Activated CD8-positive, alpha-beta memory T cell treated with anti-CD3 and anti-CD28 coated beads, Interleukin-2, amount 10 ng/mL, durations not matched to agents 7 days and 5 days (primary cell): ENCODE measurements at regions not wholly inside any gene's neighbourhood (a gene's known extent, or its start where the extent isn't known, plus 50 kb on each side); places are given as distances from the start of the nearest gene placed in this dataset.
"Not testable (repeated sequence)": the region's sequence is repeated elsewhere in the genome, so short reads cannot be mapped to it uniquely, and the experiment has no call there.

ENCODE experiments used
- ATAC-seq: fragments of 150-1000 bp; cut with Tn5 transposase; one replicate; pipeline ENCODE4 v1.10.0; 2021; ENCODE audit warnings: moderate library complexity
- CTCF ChIA-PET: fragments of 350-600 bp; sonication (Branson Sonifier 250); formaldehyde crosslinking; loops from one replicate; lab custom pipeline; 2021; ENCODE audit warnings: antibody characterized with exemption; lab: Charles Lee
- DNase-seq: peaks from one replicate; pipeline ENCODE4 v3.0.0-alpha.2; 2020
- H3K27ac Mint-ChIP-seq: one replicate; pipeline ENCODE4 v1.8.0; 2021; ENCODE audit warnings: mild to moderate bottlenecking, mixed read lengths
- H3K27me3 Mint-ChIP-seq: one replicate; pipeline ENCODE4 v1.8.0; 2021; ENCODE audit warnings: mixed read lengths
- H3K36me3 Mint-ChIP-seq: one replicate; pipeline ENCODE4 v1.8.0; 2021; ENCODE audit warnings: mild to moderate bottlenecking, mixed read lengths
- H3K4me1 Mint-ChIP-seq: one replicate; pipeline ENCODE4 v1.8.0; 2021; ENCODE audit warnings: mixed read lengths
- H3K4me3 Mint-ChIP-seq: one replicate; pipeline ENCODE4 v1.8.0; 2021; ENCODE audit warnings: mild to moderate bottlenecking, moderate library complexity, mixed read lengths
- H3K9me3 Mint-ChIP-seq: one replicate; pipeline ENCODE4 v1.8.0; 2022; ENCODE audit warnings: low read depth, mixed read lengths

- Mint-ChIP-seq H3K27me3 (no peaks in the 10 kb centered on the region), H3K4me3 (no peak overlapping the region), H3K4me1 (no peaks in the 10 kb centered on the region), H3K9me3 (peaks cover 3% of the 10 kb centered on the region), H3K27ac (no peak overlapping the region), H3K36me3 (no peaks in the 10 kb centered on the region)
- DNase-seq (no peak), ATAC-seq (no peak)
- CTCF ChIA-PET = no interaction called here
These were observed 203.0 kb downstream of the ATPSCKMT start for GRCh38 chr5:10046676-10047075.

DNA sequence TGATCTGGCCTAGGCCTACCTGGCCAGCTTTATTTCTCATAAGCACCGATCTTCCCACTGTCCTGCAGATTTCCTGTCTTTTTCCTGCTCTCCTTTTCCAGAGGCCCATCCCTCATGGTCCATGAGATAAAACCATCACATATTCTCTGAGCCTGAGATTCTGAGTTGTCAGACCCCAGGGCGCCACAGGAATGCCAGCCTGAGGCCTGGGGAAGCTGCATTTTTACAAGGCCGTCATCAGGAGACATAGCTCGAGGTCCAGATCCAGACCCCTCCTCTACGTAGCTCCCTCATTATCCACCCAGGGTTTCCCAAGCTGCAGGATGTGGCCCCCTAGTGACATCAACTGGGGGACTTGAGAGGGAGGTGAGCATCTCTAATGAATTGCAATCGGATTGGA, 204.3 kb downstream of the ATPSCKMT start:
- ATAC-seq (no peak), DNase-seq (no peak)
- Mint-ChIP-seq H3K4me3 (no peak overlapping the region), H3K27me3 (no peaks in the 10 kb centered on the region), H3K36me3 (no peaks in the 10 kb centered on the region), H3K4me1 (no peaks in the 10 kb centered on the region), H3K9me3 (no peaks in the 10 kb centered on the region), H3K27ac (no peak overlapping the region)
- CTCF ChIA-PET = no interaction called here

DNA sequence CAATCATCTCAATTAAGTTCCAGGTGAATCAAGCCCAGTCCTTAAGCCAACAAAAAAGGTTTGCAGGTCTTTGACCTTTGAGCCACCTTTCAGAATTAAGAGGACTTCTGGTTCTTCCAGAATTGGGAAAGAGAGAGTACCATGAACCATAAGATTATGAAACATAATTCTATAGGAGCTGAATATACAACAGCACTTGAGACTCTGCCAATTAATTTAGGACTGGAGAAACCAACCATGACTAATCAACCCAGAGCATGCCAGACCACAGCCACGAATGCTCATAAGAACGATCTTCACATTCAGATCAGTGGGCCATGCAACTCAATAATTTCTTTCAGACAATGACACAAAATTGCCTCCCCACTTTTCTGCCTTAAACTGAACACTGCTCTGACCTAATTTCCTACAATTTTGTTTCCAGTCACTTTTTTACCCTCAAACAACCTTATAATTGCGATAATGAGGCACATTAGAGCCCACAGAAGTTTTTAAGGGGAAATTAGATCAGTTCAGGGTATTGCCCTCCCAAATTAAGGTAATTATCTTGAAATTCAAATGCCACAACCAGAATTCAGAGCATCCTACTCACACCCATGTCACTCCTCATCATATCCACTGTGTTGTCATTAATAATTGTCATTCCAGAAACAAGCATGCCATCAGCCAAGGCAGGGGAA, 213.4 kb downstream of the ATPSCKMT start:
- no peak for DNase-seq
- ATAC-seq = no peak
- Mint-ChIP-seq H3K27me3 (no peaks in the 10 kb centered on the region), H3K9me3 (peaks cover 2% of the 10 kb centered on the region), H3K36me3 (no peaks in the 10 kb centered on the region), H3K27ac (no peak overlapping the region), H3K4me3 (no peak overlapping the region), H3K4me1 (no peaks in the 10 kb centered on the region)
- CTCF ChIA-PET = no interaction called here

- Mint-ChIP-seq H3K27ac (no peak overlapping the region), H3K4me1 (no peaks in the 10 kb centered on the region), H3K36me3 (no peaks in the 10 kb centered on the region), H3K9me3 (no peaks in the 10 kb centered on the region), H3K4me3 (no peak overlapping the region), H3K27me3 (no peaks in the 10 kb centered on the region)
- ATAC-seq (no peak), DNase-seq (no peak)
- CTCF ChIA-PET = no interaction called here
These were observed 215.7 kb downstream of the ATPSCKMT start for GRCh38 chr5:10034001-10034400.

DNA sequence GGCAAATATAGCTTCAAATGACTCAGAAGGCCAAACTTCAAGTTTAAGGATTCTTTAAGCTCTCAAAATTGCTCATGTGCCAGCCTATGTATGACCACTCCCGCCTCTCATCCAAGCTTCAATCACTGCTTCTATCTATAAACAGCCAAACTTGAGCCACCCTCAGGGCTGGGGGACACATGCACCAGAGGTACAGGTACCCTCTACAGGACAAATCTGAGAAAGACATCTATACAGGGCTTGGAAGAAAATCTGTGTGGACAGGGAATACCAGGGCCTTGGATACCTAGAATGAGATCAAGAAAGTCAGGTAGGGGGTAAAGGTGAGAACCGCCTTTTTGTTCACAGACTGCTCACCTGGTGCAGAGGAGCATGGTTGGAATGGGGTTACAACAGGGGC, 217.9 kb downstream of the ATPSCKMT start:
- no peaks in the 10 kb centered on the region for H3K27me3 Mint-ChIP-seq
- H3K36me3 Mint-ChIP-seq = no peaks in the 10 kb centered on the region
- H3K4me1 Mint-ChIP-seq = no peaks in the 10 kb centered on the region
- H3K9me3 Mint-ChIP-seq = no peaks in the 10 kb centered on the region
- H3K4me3 Mint-ChIP-seq = no peak overlapping the region
- no peak overlapping the region for H3K27ac Mint-ChIP-seq
- ATAC-seq (no peak), DNase-seq (no peak)
- CTCF ChIA-PET = no interaction called here

DNA sequence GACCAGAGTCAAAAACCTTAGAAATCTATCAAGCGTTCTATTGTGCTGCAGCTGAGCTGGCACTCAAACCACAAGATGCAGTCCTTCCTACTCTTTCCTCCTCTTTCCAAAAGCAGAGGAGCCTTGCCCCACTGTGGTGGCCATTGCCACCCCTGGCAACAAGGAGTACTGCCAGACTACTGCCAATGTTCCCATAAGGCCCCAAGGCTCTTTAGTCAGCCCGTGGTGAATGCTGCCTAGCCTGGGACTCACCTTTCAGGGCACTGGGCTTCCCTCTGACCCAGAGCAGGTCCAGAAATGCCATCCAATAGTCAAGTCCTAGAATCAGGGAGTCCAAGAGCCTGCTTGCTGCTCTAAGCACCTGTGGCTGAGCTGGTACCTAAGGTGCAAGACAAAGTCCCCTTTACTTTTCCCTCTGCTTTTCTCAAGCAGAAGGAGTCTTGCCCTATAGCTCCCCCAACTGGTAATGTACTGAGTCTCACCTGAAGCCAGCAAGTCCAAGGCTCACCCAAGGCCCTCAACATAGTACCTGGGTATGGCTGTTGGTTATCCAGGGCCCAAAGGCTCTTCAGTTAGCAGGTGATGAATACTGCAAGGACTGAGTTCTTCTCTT, 219.4 kb downstream of the ATPSCKMT start:
- Mint-ChIP-seq H3K9me3 (no peaks in the 10 kb centered on the region), H3K4me3 (no peak overlapping the region), H3K4me1 (no peaks in the 10 kb centered on the region), H3K27me3 (no peaks in the 10 kb centered on the region), H3K27ac (no peak overlapping the region), H3K36me3 (no peaks in the 10 kb centered on the region)
- CTCF ChIA-PET = no interaction called here
- ATAC-seq (no peak), DNase-seq (no peak)

DNA sequence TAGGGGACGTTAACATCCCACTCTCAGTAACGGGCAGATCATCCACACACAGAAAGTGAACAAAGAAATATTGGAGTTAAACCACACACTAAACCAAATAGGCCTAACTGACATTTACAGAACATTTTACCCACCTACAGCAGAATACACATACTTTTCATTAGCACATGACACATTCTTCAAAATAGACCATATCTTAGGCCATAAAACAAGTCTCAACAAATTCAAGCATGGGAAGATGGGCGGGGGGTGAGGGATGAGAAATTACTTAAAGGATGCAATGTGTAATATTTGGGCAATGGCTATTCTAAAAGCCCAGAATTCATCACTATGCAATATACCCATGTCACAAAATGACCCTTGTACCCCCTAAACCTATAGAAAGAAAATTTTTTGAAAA, 226.2 kb downstream of the ATPSCKMT start:
- Mint-ChIP-seq H3K4me1 (no peaks in the 10 kb centered on the region), H3K27me3 (no peaks in the 10 kb centered on the region), H3K4me3 (no peak overlapping the region), H3K27ac (no peak overlapping the region), H3K36me3 (no peaks in the 10 kb centered on the region), H3K9me3 (peaks cover 10% of the 10 kb centered on the region)
- no peak for ATAC-seq
- DNase-seq = no peak
- CTCF ChIA-PET = no interaction called here

DNA sequence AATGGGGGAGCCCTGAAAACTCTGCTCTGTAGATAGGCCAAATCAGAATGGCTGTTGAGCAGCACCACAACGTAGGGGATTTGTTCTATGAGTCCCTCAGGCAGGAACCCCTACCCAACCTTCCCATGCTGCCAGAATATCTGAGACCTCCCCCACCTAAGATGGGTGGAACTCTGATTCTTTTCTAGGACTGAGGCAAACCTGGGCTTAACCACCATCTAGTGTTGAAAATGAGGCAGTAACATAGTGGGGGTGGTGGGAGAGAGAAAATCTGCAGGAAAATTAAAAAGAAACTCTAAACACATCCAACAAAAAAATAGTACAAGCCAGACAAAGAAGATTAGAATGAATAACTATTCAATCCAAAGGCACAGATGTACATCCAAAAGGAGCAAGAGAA, 228.4 kb downstream of the ATPSCKMT start:
- ATAC-seq (no peak), DNase-seq (no peak)
- CTCF ChIA-PET = no interaction called here
- Mint-ChIP-seq H3K9me3 (peaks cover 13% of the 10 kb centered on the region), H3K36me3 (no peaks in the 10 kb centered on the region), H3K27ac (no peak overlapping the region), H3K4me3 (no peak overlapping the region), H3K27me3 (no peaks in the 10 kb centered on the region), H3K4me1 (no peaks in the 10 kb centered on the region)

DNA sequence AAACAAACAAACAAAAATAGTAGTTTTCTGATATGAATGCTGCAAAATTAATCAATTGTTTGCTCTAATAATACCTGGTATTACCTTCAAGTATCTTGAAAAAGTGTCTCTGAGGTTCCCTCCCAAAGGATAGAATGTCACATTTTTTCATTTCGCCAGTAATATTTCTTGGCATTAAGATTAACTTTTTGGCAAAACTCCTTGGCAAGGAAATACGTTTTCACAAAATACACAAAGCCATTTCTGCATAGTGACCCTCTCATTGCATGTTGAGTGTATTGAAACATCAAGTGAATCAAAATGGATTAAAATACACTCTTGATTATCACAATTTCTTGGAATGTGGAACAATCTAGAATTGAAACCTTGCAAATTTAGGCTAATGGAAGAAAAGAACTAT, 230.5 kb downstream of the ATPSCKMT start:
- CTCF ChIA-PET = no interaction called here
- no peak overlapping the region for H3K27ac Mint-ChIP-seq
- peaks cover 15% of the 10 kb centered on the region for H3K9me3 Mint-ChIP-seq
- no peak overlapping the region for H3K4me3 Mint-ChIP-seq
- H3K4me1 Mint-ChIP-seq = no peaks in the 10 kb centered on the region
- H3K27me3 Mint-ChIP-seq = no peaks in the 10 kb centered on the region
- ATAC-seq (no peak), DNase-seq (no peak)
- no peaks in the 10 kb centered on the region for H3K36me3 Mint-ChIP-seq

GRCh38 chr5:10018201-10019069, 231.3 kb downstream of the ATPSCKMT start:
- no peaks in the 10 kb centered on the region for H3K4me1 Mint-ChIP-seq
- no peak overlapping the region for H3K4me3 Mint-ChIP-seq
- DNase-seq = no peak
- ATAC-seq = no peak
- peaks cover 15% of the 10 kb centered on the region for H3K9me3 Mint-ChIP-seq
- H3K27me3 Mint-ChIP-seq = no peaks in the 10 kb centered on the region
- CTCF ChIA-PET = no interaction called here
- H3K27ac Mint-ChIP-seq = no peak overlapping the region
- H3K36me3 Mint-ChIP-seq = no peaks in the 10 kb centered on the region

- Mint-ChIP-seq H3K27me3 (no peaks in the 10 kb centered on the region), H3K27ac (no peak overlapping the region), H3K9me3 (peaks cover 11% of the 10 kb centered on the region), H3K4me1 (no peaks in the 10 kb centered on the region), H3K36me3 (no peaks in the 10 kb centered on the region), H3K4me3 (no peak overlapping the region)
- ATAC-seq (no peak), DNase-seq (no peak)
- CTCF ChIA-PET = no interaction called here
These were observed 231.9 kb downstream of the ATPSCKMT start for GRCh38 chr5:10017786-10018185.

GRCh38 chr5:10016559-10016958, 233.1 kb downstream of the ATPSCKMT start:
- CTCF ChIA-PET, H3K27me3 Mint-ChIP-seq, H3K36me3 Mint-ChIP-seq, H3K27ac Mint-ChIP-seq, H3K9me3 Mint-ChIP-seq, H3K4me3 Mint-ChIP-seq, ATAC-seq, DNase-seq, H3K4me1 Mint-ChIP-seq: not testable (repeated sequence)

DNA sequence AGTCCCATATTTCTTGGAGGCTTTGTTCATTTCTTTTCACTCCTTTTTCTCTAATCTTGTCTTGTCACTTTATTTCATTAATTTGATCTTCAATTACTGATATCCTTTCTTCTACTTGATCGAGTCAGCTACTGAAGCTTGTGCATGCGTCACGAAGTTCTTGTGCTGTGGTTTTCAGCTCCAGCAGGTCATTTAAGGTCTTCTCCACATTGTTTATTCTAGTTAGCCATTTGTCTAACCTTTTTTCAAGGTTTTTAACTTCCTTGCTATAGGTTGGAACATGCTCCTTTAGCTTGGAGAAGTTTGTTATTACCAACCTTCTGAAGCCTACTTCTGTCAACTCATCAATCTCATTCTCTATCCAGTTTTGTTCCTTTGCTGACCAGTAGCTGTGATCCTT, 234.0 kb downstream of the ATPSCKMT start:
- H3K4me3 Mint-ChIP-seq, ATAC-seq, H3K36me3 Mint-ChIP-seq, H3K9me3 Mint-ChIP-seq, H3K4me1 Mint-ChIP-seq, CTCF ChIA-PET, DNase-seq, H3K27me3 Mint-ChIP-seq, H3K27ac Mint-ChIP-seq: not testable (repeated sequence)

DNA sequence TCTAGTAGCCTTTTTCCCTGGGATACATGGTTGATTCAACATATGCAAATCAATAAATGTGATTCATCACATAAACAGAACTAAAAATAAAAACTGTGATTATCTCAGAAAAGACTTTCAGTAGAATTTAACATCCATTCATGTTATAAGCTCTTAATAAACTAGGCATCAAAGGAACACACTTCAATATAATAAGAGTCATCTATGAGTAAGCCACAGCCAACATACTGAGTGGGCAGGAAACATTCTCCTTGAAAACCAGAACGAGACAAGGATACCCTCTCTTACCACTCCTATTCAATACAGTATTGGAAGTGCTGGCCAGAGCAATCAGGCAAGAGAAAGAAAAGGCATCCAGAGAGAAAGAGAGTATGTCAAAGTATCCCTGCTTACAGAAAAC, 239.9 kb downstream of the ATPSCKMT start:
- no peak overlapping the region for H3K4me3 Mint-ChIP-seq
- CTCF ChIA-PET = no interaction called here
- DNase-seq = no peak
- no peaks in the 10 kb centered on the region for H3K4me1 Mint-ChIP-seq
- no peak overlapping the region for H3K27ac Mint-ChIP-seq
- no peaks in the 10 kb centered on the region for H3K36me3 Mint-ChIP-seq
- H3K9me3 Mint-ChIP-seq = no peaks in the 10 kb centered on the region
- no peak for ATAC-seq
- no peaks in the 10 kb centered on the region for H3K27me3 Mint-ChIP-seq
